Testis (tissue), 2 donors: ENCODE measurements at regions not wholly inside any gene's neighbourhood (a gene's known extent, or its start where the extent isn't known, plus 50 kb on each side); places are given as distances from the start of the nearest gene placed in this dataset.

Source experiments
- CTCF ChIP-seq, 3 experiments: fragments of 450-650 bp in 2 of 3; fragments of 200-600 bp in 1 of 3; sonication (generic) in 1 of 3; IDR thresholded peaks; one replicate each; pipeline ENCODE4 v1.5.1; 2016 to 2019; ENCODE audit warnings: antibody characterized with exemption in 3 of 3, mild to moderate bottlenecking in 2 of 3, moderate library complexity in 1 of 3
- POLR2A ChIP-seq: fragments of 450-650 bp; IDR thresholded peaks from one replicate; pipeline ENCODE4 v1.6.1; 2017; ENCODE audit warnings: antibody characterized with exemption, mild to moderate bottlenecking, moderate library complexity

DNA sequence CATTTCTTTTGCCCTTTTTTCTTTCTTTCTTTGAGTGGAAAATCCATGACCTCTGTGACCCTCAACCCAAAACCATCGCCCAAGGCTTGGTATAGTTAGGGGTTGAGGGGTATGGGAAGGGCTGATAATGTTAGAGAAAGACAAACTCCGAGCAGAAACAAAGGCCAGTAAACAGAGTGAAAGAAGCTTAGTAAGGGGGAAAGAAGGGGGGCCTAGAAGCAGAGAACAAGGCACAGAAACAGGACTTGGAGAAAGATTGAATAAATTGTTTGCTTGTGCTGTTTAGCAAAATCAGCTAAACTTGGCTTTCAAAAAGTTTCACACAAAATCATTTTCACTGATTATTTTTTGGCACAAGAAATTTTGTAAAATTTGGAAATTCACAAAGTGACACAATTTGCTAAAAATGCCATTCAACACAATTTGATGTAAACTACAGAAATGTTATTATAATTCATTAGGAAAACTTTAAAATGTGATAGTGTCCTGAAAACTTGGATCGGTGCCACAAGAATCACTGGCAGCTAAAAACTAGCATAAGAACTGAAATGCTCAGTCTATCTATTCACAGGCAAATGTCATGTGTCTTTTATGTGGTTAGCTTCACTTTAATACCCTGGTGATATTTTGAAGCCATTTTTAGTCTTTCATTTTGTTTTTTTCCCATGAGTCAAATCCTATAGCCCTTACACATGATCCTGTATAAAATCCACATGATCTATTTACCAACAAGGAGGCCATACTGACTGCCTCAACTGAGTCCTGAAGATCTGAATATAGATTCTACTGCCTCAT, 276.4 kb downstream of the NR2F1-AS1 start:
- TF ChIP-seq CTCF (IDR thresholded peaks at IDR 0.05) (no peak), POLR2A (no peak)
